Endothelial cell of umbilical vein (primary cell): ENCODE measurements at regions not wholly inside any gene's neighbourhood (a gene's known extent, or its start where the extent isn't known, plus 50 kb on each side); places are given as distances from the start of the nearest gene placed in this dataset.

Experiments
- BruUV-seq: library from RNA; stranded (reverse); fragments of 400-500 nt; replicated peaks from 2 replicates; lab custom pipeline; 2021; lab: Mats Ljungman, UMichigan
- CTCF ChIA-PET: fragments of 300-600, 350-600 bp; sonication (Branson Sonifier 250); formaldehyde crosslinking; loops from one replicate; lab custom pipeline; 2021; ENCODE audit warnings: antibody characterized with exemption, inconsistent platforms; lab: Charles Lee
- POLR2A ChIA-PET: fragments of 300-600, 350-600 bp; sonication (Branson Sonifier 250); formaldehyde crosslinking; loops from one replicate; lab custom pipeline; 2021; ENCODE audit warnings: antibody characterized with exemption, inconsistent platforms; lab: Charles Lee
- DNase-seq: peaks from one replicate; pipeline ENCODE4 v3.0.0-alpha.2; 2011; ENCODE audit warnings: low read depth, low spot score
- FAIRE-seq: peaks from 2 replicates; lab custom pipeline; 2011; peaks lifted over from hg19 to GRCh38; lab: Jason Lieb, UNC
- H2AFZ ChIP-seq: 2 replicates; pipeline ENCODE4 v1.6.0; 2012; ENCODE audit warnings: low read depth, low read length, control low read depth, inconsistent platforms
- H3K27ac ChIP-seq: 2 replicates; pipeline ENCODE4 v1.5.1; 2011; ENCODE audit warnings: low read depth, mild to moderate bottlenecking, control low read depth, low read length, moderate library complexity; ENCODE audit not compliant: insufficient read depth
- H3K27me3 ChIP-seq, 2 experiments: 2 replicates each; pipeline versions ENCODE4 v1.6.0 to v1.6.1; 2011; ENCODE audit warnings: low read length in 2 of 2, mixed read lengths in 1 of 2; ENCODE audit not compliant: control insufficient read depth in 2 of 2, insufficient read depth in 2 of 2
- H3K36me3 ChIP-seq, 2 experiments: 2 replicates in 1 of 2; 3 replicates in 1 of 2; pipeline ENCODE4 v1.5.1; 2011; ENCODE audit warnings: low read length in 2 of 2, mild to moderate bottlenecking in 1 of 2, moderate library complexity in 1 of 2; ENCODE audit not compliant: control insufficient read depth in 2 of 2, insufficient read depth in 2 of 2; ENCODE audit errors: extremely low read depth in 1 of 2
- H3K4me1 ChIP-seq: 3 replicates; pipeline ENCODE4 v1.5.1; 2011; ENCODE audit warnings: mild to moderate bottlenecking, low read length; ENCODE audit not compliant: control insufficient read depth, insufficient read depth; ENCODE audit errors: extremely low read depth
- H3K4me2 ChIP-seq: 2 replicates; pipeline ENCODE4 v1.6.1; 2011; ENCODE audit warnings: low read length, control low read depth, mixed read lengths; ENCODE audit not compliant: insufficient read depth
- H3K4me3 ChIP-seq, 3 experiments: fragments of 200-600 bp in 1 of 3; sonication (generic), shearing (Covaris generic) in 1 of 3; replicated peaks in 1 of 3; 2 replicates each; pipeline ENCODE4 v1.5.1; 2011 to 2016; ENCODE audit warnings: control low read depth in 3 of 3, low read length in 3 of 3, mild to moderate bottlenecking in 2 of 3, inconsistent platforms in 1 of 3, low read depth in 1 of 3, moderate library complexity in 1 of 3; ENCODE audit not compliant: insufficient read depth in 1 of 3
- H3K79me2 ChIP-seq: 2 replicates; pipeline ENCODE4 v1.6.0; 2012; ENCODE audit warnings: low read length, inconsistent platforms; ENCODE audit not compliant: control insufficient read depth, insufficient read depth
- H3K9ac ChIP-seq: replicated peaks from 2 replicates; pipeline ENCODE3; 2011; ENCODE audit warnings: low read length, control low read depth; ENCODE audit not compliant: insufficient read depth; ENCODE audit errors: extremely low read depth
- H3K9me1 ChIP-seq: replicated peaks from 3 replicates; pipeline ENCODE4 v1.6.0; 2011; ENCODE audit warnings: mild to moderate bottlenecking, low read length; ENCODE audit not compliant: control insufficient read depth, insufficient read depth; ENCODE audit errors: extremely low read depth
- H3K9me3 ChIP-seq: replicated peaks from 2 replicates; pipeline ENCODE4 v1.5.1; 2012; ENCODE audit warnings: low read length, inconsistent platforms; ENCODE audit not compliant: control insufficient read depth, insufficient read depth
- H4K20me1 ChIP-seq: replicated peaks from 2 replicates; pipeline ENCODE3; 2011; ENCODE audit warnings: mild to moderate bottlenecking, low read length; ENCODE audit not compliant: control insufficient read depth, insufficient read depth; ENCODE audit errors: extremely low read depth
- EZH2 ChIP-seq: IDR thresholded peaks from 2 replicates; pipeline ENCODE4 v1.6.1; 2012; ENCODE audit warnings: borderline replicate concordance, low read depth, mild to moderate bottlenecking, moderate library complexity, low read length, inconsistent platforms; ENCODE audit not compliant: severe bottlenecking
- FOS ChIP-seq: IDR thresholded peaks from 2 replicates; pipeline ENCODE4 v1.6.1; 2011; ENCODE audit warnings: mild to moderate bottlenecking, low read length, moderate library complexity, borderline replicate concordance; ENCODE audit not compliant: insufficient read depth
- GATA2 ChIP-seq: IDR thresholded peaks from 2 replicates; pipeline ENCODE4 v1.7.0; 2011; ENCODE audit warnings: low read depth, mild to moderate bottlenecking, moderate library complexity, mixed read lengths, low read length; ENCODE audit not compliant: insufficient read length, insufficient read depth
- JUN ChIP-seq: IDR thresholded peaks from 2 replicates; pipeline ENCODE4 v1.6.1; 2011; ENCODE audit warnings: borderline replicate concordance, low read depth; ENCODE audit not compliant: insufficient read length, insufficient read depth
- MAX ChIP-seq: IDR thresholded peaks from 2 replicates; pipeline ENCODE4 v1.6.1; 2011; ENCODE audit not compliant: insufficient read depth, insufficient read length
- MYC ChIP-seq: IDR thresholded peaks from one replicate; pipeline ENCODE4 v1.6.1; 2011; ENCODE audit warnings: mild to moderate bottlenecking, low read depth, low read length
- POLR2A ChIP-seq: IDR thresholded peaks from 2 replicates; pipeline ENCODE4 v1.6.1; 2012; ENCODE audit warnings: low read depth, mild to moderate bottlenecking, control low read depth, low read length
- POLR2AphosphoS5 ChIP-seq: IDR thresholded peaks from 2 replicates; pipeline ENCODE4 v1.6.1; 2012; ENCODE audit warnings: low read depth, mild to moderate bottlenecking, control low read depth, low read length, moderate library complexity; ENCODE audit not compliant: insufficient read depth
- dilution Hi-C: fragments of 300-500 bp; cut with MboI; formaldehyde crosslinking; loops from one replicate; pipeline ENCODE4 v1.15.0; 2019; ENCODE audit warnings: low sequenced_read_pairs; ENCODE audit not compliant: extremely low pct_ligation_motif_present
- intact Hi-C: fragments of 100-400 bp; cut with micrococcal nuclease; formaldehyde crosslinking; loops from one replicate; pipeline ENCODE4 v1.10.0; 2022
- TF ChIP-seq, protein P1 (sequence below), 2 donors: IDR thresholded peaks; 1 replicate in 1 of 2; 2 replicates in 1 of 2; pipeline ENCODE4 v1.5.1; 2011; ENCODE audit warnings: low read length in 2 of 2, mild to moderate bottlenecking in 2 of 2, moderate library complexity in 2 of 2, control low read depth in 1 of 2, inconsistent platforms in 1 of 2, low read depth in 1 of 2; ENCODE audit not compliant: insufficient read depth in 1 of 2; ENCODE audit errors: extremely low read depth in 1 of 2

DNA sequence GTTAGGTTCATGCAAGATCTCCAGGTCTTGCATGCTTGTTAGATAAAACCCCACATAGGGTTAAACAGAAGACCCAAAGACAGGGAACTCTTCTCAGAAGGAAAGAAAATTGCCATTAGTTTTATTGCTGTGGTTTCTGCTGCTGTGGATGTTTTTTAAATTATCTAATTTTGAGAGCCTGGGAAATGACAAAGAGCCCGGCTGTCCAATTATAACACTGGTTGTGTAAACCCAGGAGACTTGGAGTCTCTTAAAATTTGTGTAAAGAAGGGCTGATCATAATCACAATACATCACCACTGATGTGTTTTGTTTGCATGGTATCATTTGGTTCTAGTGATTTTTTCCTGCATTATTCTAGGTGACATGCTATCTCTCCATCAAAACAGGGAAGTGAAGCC is 246.5 kb upstream of the MYO3A start:
- ChIA-PET POLR2A (no interaction called here), CTCF (no interaction called here)
- Histone ChIP-seq H3K36me3 (no peaks in the 10 kb centered on the region), H3K4me3 (no peak overlapping the region), H3K4me1 (no peaks in the 10 kb centered on the region), H4K20me1 (no peaks in the 10 kb centered on the region), H3K9me3 (no peaks in the 10 kb centered on the region), H3K27ac (no peak overlapping the region), H3K79me2 (no peaks in the 10 kb centered on the region), H3K9ac (no peak overlapping the region), H3K4me2 (no peak overlapping the region), H3K9me1 (no peaks in the 10 kb centered on the region), H2AFZ (no peak overlapping the region), H3K27me3 (no peaks in the 10 kb centered on the region)
- DNase-seq, result no peak
- no TSS peak for BruUV-seq
- FAIRE-seq, result no peak
- intact Hi-C loops (no loop called here), dilution Hi-C loops (no loop called here)
- no peak for TF ChIP-seq MAX

GRCh38 chr10:25689346-25690100 is 244.5 kb upstream of the MYO3A start:
- no peaks in the 10 kb centered on the region for H3K9me1 ChIP-seq
- FAIRE-seq, result no peak
- H3K79me2 ChIP-seq, result no peaks in the 10 kb centered on the region
- no peak overlapping the region for H2AFZ ChIP-seq
- H3K4me3 ChIP-seq, result no peak overlapping the region
- BruUV-seq, result no TSS peak
- H4K20me1 ChIP-seq, result no peaks in the 10 kb centered on the region
- no peaks in the 10 kb centered on the region for H3K27me3 ChIP-seq
- intact Hi-C loops (no loop called here), dilution Hi-C loops (no loop called here)
- no peak for DNase-seq
- CTCF ChIA-PET, result interaction anchor here (3.7 kb wide), 1 partner anchor 12 kb away, joined by 15 read pairs; no protein-coding TSS in a partner anchor
- H3K9ac ChIP-seq, result no peak overlapping the region
- no peaks in the 10 kb centered on the region for H3K36me3 ChIP-seq
- no peaks in the 10 kb centered on the region for H3K4me1 ChIP-seq
- no peak for TF ChIP-seq POLR2A
- no peak for TF ChIP-seq GATA2
- TF ChIP-seq, protein P1, sequence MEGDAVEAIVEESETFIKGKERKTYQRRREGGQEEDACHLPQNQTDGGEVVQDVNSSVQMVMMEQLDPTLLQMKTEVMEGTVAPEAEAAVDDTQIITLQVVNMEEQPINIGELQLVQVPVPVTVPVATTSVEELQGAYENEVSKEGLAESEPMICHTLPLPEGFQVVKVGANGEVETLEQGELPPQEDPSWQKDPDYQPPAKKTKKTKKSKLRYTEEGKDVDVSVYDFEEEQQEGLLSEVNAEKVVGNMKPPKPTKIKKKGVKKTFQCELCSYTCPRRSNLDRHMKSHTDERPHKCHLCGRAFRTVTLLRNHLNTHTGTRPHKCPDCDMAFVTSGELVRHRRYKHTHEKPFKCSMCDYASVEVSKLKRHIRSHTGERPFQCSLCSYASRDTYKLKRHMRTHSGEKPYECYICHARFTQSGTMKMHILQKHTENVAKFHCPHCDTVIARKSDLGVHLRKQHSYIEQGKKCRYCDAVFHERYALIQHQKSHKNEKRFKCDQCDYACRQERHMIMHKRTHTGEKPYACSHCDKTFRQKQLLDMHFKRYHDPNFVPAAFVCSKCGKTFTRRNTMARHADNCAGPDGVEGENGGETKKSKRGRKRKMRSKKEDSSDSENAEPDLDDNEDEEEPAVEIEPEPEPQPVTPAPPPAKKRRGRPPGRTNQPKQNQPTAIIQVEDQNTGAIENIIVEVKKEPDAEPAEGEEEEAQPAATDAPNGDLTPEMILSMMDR (IDR thresholded peaks at IDR 0.05; ENCODE audit: extremely low read depth in 1 of 2, insufficient read depth in 1 of 2, low read depth in 1 of 2, low read length in 2 of 2), result no peak
- TF ChIP-seq POLR2AphosphoS5, result no peak
- TF ChIP-seq MYC, result no peak
- TF ChIP-seq FOS, result no peak
- no peak for TF ChIP-seq MAX
- no peak for TF ChIP-seq JUN
- no peak for TF ChIP-seq EZH2
- no peak overlapping the region for H3K4me2 ChIP-seq
- no peak overlapping the region for H3K27ac ChIP-seq
- POLR2A ChIA-PET, result no interaction called here
- H3K9me3 ChIP-seq, result no peaks in the 10 kb centered on the region
